ELF-1 (cell line): ENCODE measurements at regions not wholly inside any gene's neighbourhood (a gene's known extent, or its start where the extent isn't known, plus 50 kb on each side); places are given as distances from the start of the nearest gene placed in this dataset.
"Not testable (repeated sequence)": the region's sequence is repeated elsewhere in the genome, so short reads cannot be mapped to it uniquely, and the experiment has no call there.

Source experiments
- DNase-seq: peaks from one replicate; pipeline ENCODE4 v3.0.0-alpha.2; 2016; ENCODE audit warnings: low read depth, low spot score

GRCh38 chr13:47892374-47892773 is 108.7 kb downstream of the SUCLA2 start:
- no peak for DNase-seq

GRCh38 chr13:47890146-47890814 is 110.8 kb downstream of the SUCLA2 start:
- no peak for DNase-seq

- peak; percentile 3 for DNase-seq
These were observed 114.8 kb downstream of the SUCLA2 start for GRCh38 chr13:47886314-47886713.

GRCh38 chr13:47875201-47875600 is 125.9 kb downstream of the SUCLA2 start:
- no peak for DNase-seq

- not testable (repeated sequence) for DNase-seq
These were observed 127.1 kb downstream of the SUCLA2 start for GRCh38 chr13:47873987-47874386.

- not testable (repeated sequence) for DNase-seq
These were observed 127.8 kb downstream of the SUCLA2 start for GRCh38 chr13:47873319-47873718.

- no peak for DNase-seq
These were observed 131.3 kb downstream of the SUCLA2 start for GRCh38 chr13:47869776-47870175.

- no peak for DNase-seq
These were observed 135.2 kb downstream of the SUCLA2 start for GRCh38 chr13:47865883-47866282.

GRCh38 chr13:47862841-47863240 is 138.2 kb downstream of the SUCLA2 start:
- DNase-seq, result no peak

- no peak for DNase-seq
These were observed 141.9 kb downstream of the SUCLA2 start for GRCh38 chr13:47859165-47859564.

GRCh38 chr13:47858042-47859025 is 142.7 kb downstream of the SUCLA2 start:
- no peak for DNase-seq

- DNase-seq, result no peak
These were observed 147.8 kb downstream of the SUCLA2 start for GRCh38 chr13:47853236-47853635.

GRCh38 chr13:47846886-47847285 is 154.2 kb downstream of the SUCLA2 start:
- no peak for DNase-seq

GRCh38 chr13:47845981-47846380 is 155.1 kb downstream of the SUCLA2 start:
- no peak for DNase-seq

- no peak for DNase-seq
These were observed 158.1 kb downstream of the SUCLA2 start for GRCh38 chr13:47843005-47843404.

- DNase-seq, result no peak
These were observed 159.9 kb downstream of the SUCLA2 start for GRCh38 chr13:47841151-47841550.

GRCh38 chr13:47837906-47838305 is 163.2 kb downstream of the SUCLA2 start:
- DNase-seq, result peak; percentile 10

- DNase-seq, result peak; percentile 3
These were observed 163.8 kb downstream of the SUCLA2 start for GRCh38 chr13:47837104-47837880.

GRCh38 chr13:47835470-47836228 is 165.4 kb downstream of the SUCLA2 start:
- DNase-seq, result no peak

GRCh38 chr13:47832458-47832972 is 168.6 kb downstream of the SUCLA2 start:
- DNase-seq, result no peak

- DNase-seq, result no peak
These were observed 169.8 kb downstream of the SUCLA2 start for GRCh38 chr13:47831265-47831664.
